T47D (cell line): ENCODE measurements at regions not wholly inside any gene's neighbourhood (a gene's known extent, or its start where the extent isn't known, plus 50 kb on each side); places are given as distances from the start of the nearest gene placed in this dataset.

Experiments
- DNase-seq, 2 experiments: peaks; one replicate each; pipeline versions ENCODE4 v3.0.0 to v3.0.0-alpha.2; 2011 to 2012; ENCODE audit warnings: low read depth in 1 of 2, low spot score in 1 of 2
- JUND ChIP-seq: IDR thresholded peaks from 2 replicates; pipeline ENCODE4 v1.6.1; 2012; ENCODE audit warnings: low read depth
- in situ Hi-C: cut with HindIII; loops from 2 replicates; pipeline ENCODE4 v1.10.0; 2016; ENCODE audit warnings: low sequenced_read_pairs, low pct_unique_long_range_greater_than_20kb

- no peak for DNase-seq
- in situ Hi-C loops: no loop called here
- TF ChIP-seq JUND: no peak
Observed at GRCh38 chr10:28060031-28060607, 61.2 kb upstream of the ODAD2 start.

GRCh38 chr10:28058746-28059145 is 59.9 kb upstream of the ODAD2 start:
- in situ Hi-C loops: no loop called here
- TF ChIP-seq JUND: no peak
- no peak for DNase-seq

- TF ChIP-seq JUND: no peak
- DNase-seq: no peak
- in situ Hi-C loops: no loop called here
Observed at GRCh38 chr10:28054228-28054860, 55.5 kb upstream of the ODAD2 start.

DNA sequence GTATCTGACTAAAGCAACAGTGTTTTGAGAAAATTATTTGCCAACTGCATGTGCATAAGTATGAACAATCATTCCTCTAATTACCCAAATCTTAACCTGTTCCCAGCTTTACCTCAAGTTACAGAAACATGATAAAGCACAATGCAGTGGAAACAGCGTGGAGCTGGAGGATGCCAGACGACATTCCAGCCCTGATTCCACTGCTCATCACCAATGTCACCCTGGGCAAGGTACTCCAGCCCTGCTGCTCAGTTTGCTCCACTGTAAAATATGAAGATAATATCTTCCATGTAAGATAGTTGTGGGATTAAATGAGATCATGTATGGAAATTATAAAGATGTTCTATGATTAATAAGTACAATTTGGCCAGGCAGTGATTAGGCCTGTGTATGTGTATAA is 50.4 kb upstream of the ODAD2 start:
- in situ Hi-C loops: no loop called here
- no peak for DNase-seq
- no peak for TF ChIP-seq JUND
